Muscle layer of duodenum (tissue), 2 donors: ENCODE measurements at regions not wholly inside any gene's neighbourhood (a gene's known extent, or its start where the extent isn't known, plus 50 kb on each side); places are given as distances from the start of the nearest gene placed in this dataset.

Experiments
- H3K27ac ChIP-seq: one replicate; pipeline ENCODE4 v1.7.0; 2013; ENCODE audit warnings: mild to moderate bottlenecking, low read length
- H3K27me3 ChIP-seq: one replicate; pipeline ENCODE4 v1.7.0; 2013; ENCODE audit warnings: low read depth, mild to moderate bottlenecking, control low read depth, low read length
- H3K36me3 ChIP-seq, 2 donors: one replicate each; pipeline ENCODE4 v1.7.0; 2013; ENCODE audit warnings: low read length in 2 of 2, control low read depth in 1 of 2, mild to moderate bottlenecking in 1 of 2; ENCODE audit not compliant: insufficient read depth in 2 of 2, control insufficient read depth in 1 of 2
- H3K4me1 ChIP-seq, 2 donors: one replicate each; pipeline ENCODE4 v1.7.0; 2013; ENCODE audit warnings: low read length in 2 of 2, mild to moderate bottlenecking in 2 of 2, control low read depth in 1 of 2, moderate library complexity in 1 of 2; ENCODE audit not compliant: insufficient read depth in 2 of 2, control insufficient read depth in 1 of 2
- H3K4me3 ChIP-seq, 2 donors: one replicate each; pipeline ENCODE4 v1.7.0; 2013; ENCODE audit warnings: low read length in 2 of 2, low read depth in 1 of 2, mild to moderate bottlenecking in 1 of 2
- H3K9me3 ChIP-seq, 2 donors: one replicate each; pipeline ENCODE4 v1.7.0; 2013; ENCODE audit warnings: low read length in 2 of 2, control low read depth in 1 of 2, mild to moderate bottlenecking in 1 of 2; ENCODE audit not compliant: control insufficient read depth in 1 of 2
- donor health status: healthy.

DNA sequence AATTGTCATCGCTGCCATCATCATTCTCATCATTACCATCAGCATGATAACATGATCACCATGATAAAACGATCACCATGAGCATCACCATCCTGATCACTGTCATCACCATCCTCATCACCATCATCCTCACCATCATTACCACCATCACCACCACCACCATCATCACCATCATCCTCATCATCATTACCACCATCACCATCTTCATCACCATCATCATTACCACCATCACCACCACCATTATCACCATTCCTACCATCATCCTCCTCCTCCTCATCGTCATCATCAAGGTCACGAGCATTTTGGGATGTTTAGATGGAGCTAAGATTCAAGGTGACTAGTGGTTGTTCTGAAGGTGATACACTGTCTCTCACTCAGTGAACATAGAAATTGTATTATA lies 221.0 kb downstream of the FOXL1 start:
- no peak overlapping the region for H3K27ac ChIP-seq
- H3K4me1 ChIP-seq, result no peaks in the 10 kb centered on the region
- no peak overlapping the region for H3K4me3 ChIP-seq
- H3K9me3 ChIP-seq, result no peaks in the 10 kb centered on the region
- no peaks in the 10 kb centered on the region for H3K27me3 ChIP-seq
- H3K36me3 ChIP-seq, result no peaks in the 10 kb centered on the region

GRCh38 chr16:86800894-86801293 lies 222.5 kb downstream of the FOXL1 start:
- H3K4me3 ChIP-seq, result no peak overlapping the region
- H3K27me3 ChIP-seq, result no peaks in the 10 kb centered on the region
- H3K27ac ChIP-seq, result no peak overlapping the region
- H3K36me3 ChIP-seq, result no peaks in the 10 kb centered on the region
- H3K4me1 ChIP-seq, result no peaks in the 10 kb centered on the region
- H3K9me3 ChIP-seq, result no peaks in the 10 kb centered on the region

DNA sequence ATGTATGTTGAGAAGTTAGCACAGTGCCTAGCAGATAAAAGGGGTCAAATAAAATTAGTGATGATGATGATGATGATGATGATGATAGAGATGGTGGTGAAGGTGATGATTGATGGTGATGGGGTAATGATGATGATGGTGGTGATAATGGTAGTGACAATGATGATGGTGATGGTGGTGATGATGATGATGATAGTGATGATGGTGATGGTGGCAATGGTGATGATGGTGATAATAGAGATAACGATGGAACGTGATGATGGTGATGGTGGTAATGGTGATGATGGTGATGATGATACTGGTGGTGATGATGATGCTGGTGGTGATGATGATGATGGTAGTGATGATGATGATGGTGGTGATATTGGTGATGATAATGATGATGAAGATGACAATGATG lies 223.7 kb downstream of the FOXL1 start:
- H3K27ac ChIP-seq, result no peak overlapping the region
- no peaks in the 10 kb centered on the region for H3K4me1 ChIP-seq
- H3K4me3 ChIP-seq, result no peak overlapping the region
- no peaks in the 10 kb centered on the region for H3K27me3 ChIP-seq
- no peaks in the 10 kb centered on the region for H3K9me3 ChIP-seq
- H3K36me3 ChIP-seq, result no peaks in the 10 kb centered on the region

GRCh38 chr16:86805188-86805587 lies 226.8 kb downstream of the FOXL1 start:
- Histone ChIP-seq H3K4me1 (no peaks in the 10 kb centered on the region), H3K27me3 (no peaks in the 10 kb centered on the region), H3K27ac (no peak overlapping the region), H3K4me3 (no peak overlapping the region), H3K9me3 (no peaks in the 10 kb centered on the region), H3K36me3 (no peaks in the 10 kb centered on the region)

- H3K4me1 ChIP-seq, result no peaks in the 10 kb centered on the region
- H3K27ac ChIP-seq, result no peak overlapping the region
- no peaks in the 10 kb centered on the region for H3K27me3 ChIP-seq
- H3K9me3 ChIP-seq, result no peaks in the 10 kb centered on the region
- H3K4me3 ChIP-seq, result no peak overlapping the region
- no peaks in the 10 kb centered on the region for H3K36me3 ChIP-seq
Observed at GRCh38 chr16:86806181-86806837, 228.0 kb downstream of the FOXL1 start.

- Histone ChIP-seq H3K4me3 (no peak overlapping the region), H3K9me3 (no peaks in the 10 kb centered on the region), H3K4me1 (no peaks in the 10 kb centered on the region), H3K36me3 (no peaks in the 10 kb centered on the region), H3K27ac (no peak overlapping the region), H3K27me3 (no peaks in the 10 kb centered on the region)
Observed at GRCh38 chr16:86806838-86807351, 228.5 kb downstream of the FOXL1 start.

DNA sequence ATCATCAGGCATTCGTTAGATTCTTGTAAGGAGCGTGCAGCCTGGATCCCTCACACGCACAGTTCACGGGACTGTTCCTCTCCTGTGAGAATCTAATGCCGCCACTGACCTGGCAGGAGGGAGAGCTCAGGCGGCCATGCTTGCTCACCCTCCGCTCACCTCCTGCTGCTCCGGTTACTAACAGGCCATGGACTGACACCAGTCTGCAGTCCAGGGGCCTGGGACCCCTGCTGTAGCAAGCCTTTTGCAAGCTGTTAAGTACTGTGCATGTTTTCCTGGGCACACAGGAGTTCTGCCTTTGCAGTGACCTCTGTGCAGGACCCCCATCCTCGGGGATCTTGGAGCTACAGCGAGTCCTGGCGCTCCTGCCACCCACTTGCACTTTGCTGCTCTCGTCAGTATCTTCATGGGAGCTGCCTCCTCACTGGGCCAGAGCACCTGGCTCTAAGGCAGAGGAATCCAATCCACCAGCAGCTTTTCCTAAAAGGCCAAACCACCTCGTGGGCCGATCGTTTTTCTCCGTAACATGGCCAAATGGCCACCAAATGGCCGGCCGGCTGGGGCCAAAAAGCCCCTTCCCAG lies 230.6 kb downstream of the FOXL1 start:
- Histone ChIP-seq H3K4me3 (no peak overlapping the region), H3K27me3 (no peaks in the 10 kb centered on the region), H3K36me3 (no peaks in the 10 kb centered on the region), H3K27ac (no peak overlapping the region), H3K4me1 (no peaks in the 10 kb centered on the region), H3K9me3 (no peaks in the 10 kb centered on the region)

GRCh38 chr16:86809458-86809955 lies 231.2 kb downstream of the FOXL1 start:
- Histone ChIP-seq H3K27me3 (no peaks in the 10 kb centered on the region), H3K36me3 (no peaks in the 10 kb centered on the region), H3K27ac (no peak overlapping the region), H3K9me3 (no peaks in the 10 kb centered on the region), H3K4me3 (no peak overlapping the region), H3K4me1 (no peaks in the 10 kb centered on the region)

DNA sequence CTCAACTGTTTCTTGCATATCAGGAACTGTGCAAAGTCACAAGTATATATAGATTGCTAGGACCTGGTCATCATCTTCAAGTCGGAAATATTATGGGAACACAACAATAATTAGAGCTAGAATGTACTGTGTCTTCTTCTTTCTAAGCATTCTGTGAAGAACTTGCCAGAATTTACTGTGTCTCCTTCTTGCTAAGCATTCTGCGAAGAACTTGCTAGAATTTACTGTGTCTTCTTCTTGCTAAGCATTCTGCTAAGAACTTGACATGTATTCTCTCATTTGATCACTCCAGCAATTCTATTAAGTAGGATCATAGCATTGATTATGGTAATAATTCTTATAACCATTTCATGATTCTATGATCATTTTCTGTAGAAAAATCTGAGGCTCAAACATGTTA lies 231.7 kb downstream of the FOXL1 start:
- H3K4me3 ChIP-seq, result no peak overlapping the region
- H3K27ac ChIP-seq, result no peak overlapping the region
- H3K36me3 ChIP-seq, result no peaks in the 10 kb centered on the region
- no peaks in the 10 kb centered on the region for H3K27me3 ChIP-seq
- H3K4me1 ChIP-seq, result no peaks in the 10 kb centered on the region
- H3K9me3 ChIP-seq, result no peaks in the 10 kb centered on the region

DNA sequence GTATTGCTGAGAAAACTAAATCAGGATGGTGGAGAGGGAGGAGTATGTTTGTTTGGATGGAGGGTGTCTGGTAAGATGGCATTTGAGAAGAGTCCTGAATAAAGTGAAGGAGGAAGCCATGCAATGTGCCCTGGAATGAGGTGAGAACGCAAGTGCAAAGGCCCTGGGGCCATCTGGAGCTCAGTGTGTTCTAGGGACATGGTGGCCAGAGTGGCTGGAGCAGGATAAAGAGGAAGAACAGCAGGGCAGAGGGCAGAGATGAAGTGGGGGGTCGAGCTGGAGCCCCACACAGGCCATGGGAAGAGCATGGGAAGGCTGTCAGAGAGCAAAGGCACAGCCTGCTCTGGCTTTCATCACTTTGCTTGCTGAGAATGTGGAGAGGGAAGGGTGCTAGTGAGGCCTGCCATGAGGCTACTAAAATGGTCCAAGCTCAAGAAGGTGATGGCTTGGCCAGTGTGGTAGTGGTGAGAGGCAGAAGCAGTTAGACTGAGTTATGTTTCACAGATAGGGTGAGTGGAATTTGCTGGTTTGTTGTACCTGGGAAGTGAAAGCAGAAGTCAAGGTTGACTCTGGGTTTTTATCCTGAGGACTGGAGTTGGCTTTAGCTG lies 234.1 kb downstream of the FOXL1 start:
- no peaks in the 10 kb centered on the region for H3K9me3 ChIP-seq
- no peaks in the 10 kb centered on the region for H3K36me3 ChIP-seq
- H3K27me3 ChIP-seq, result no peaks in the 10 kb centered on the region
- no peak overlapping the region for H3K4me3 ChIP-seq
- no peaks in the 10 kb centered on the region for H3K4me1 ChIP-seq
- H3K27ac ChIP-seq, result no peak overlapping the region

- Histone ChIP-seq H3K27ac (no peak overlapping the region), H3K4me1 (no peaks in the 10 kb centered on the region), H3K4me3 (no peak overlapping the region), H3K9me3 (no peaks in the 10 kb centered on the region), H3K36me3 (no peaks in the 10 kb centered on the region), H3K27me3 (no peaks in the 10 kb centered on the region)
Observed at GRCh38 chr16:86814256-86814655, 235.9 kb downstream of the FOXL1 start.
